HepG2 (cell line): ENCODE measurements at regions not wholly inside any gene's neighbourhood (a gene's known extent, or its start where the extent isn't known, plus 50 kb on each side); places are given as distances from the start of the nearest gene placed in this dataset.

Experiments used
- ATAC-seq: fragments of 200-7000 bp; cut with Tn5 transposase; 3 replicates; pipeline ENCODE4 v1.9.1; 2020; ENCODE audit warnings: mild to moderate bottlenecking, moderate library complexity
- BruUV-seq: library from RNA; stranded (reverse); fragments of 400-500 nt; replicated peaks from 2 replicates; lab custom pipeline; 2021; lab: Mats Ljungman, UMichigan
- CTCF ChIA-PET: fragments of 300-600 bp; formaldehyde crosslinking; extraction: SDS; loops from one replicate; lab custom pipeline; 2021; ENCODE audit warnings: low total read pairs, inconsistent platforms, low intra/inter-chr PET ratio; lab: Yijun Ruan, JAX
- POLR2A ChIA-PET: fragments of 350-600 bp; sonication (Branson Sonifier 250); formaldehyde crosslinking; loops from one replicate; lab custom pipeline; 2020; ENCODE audit warnings: antibody characterized with exemption, inconsistent platforms; lab: Yijun Ruan, JAX
- DNase-seq: peaks from one replicate; pipeline ENCODE4 v3.0.0-alpha.2; 2015; ENCODE audit warnings: low spot score
- FAIRE-seq: peaks from 3 replicates; lab custom pipeline; 2011; peaks lifted over from hg19 to GRCh38; lab: Jason Lieb, UNC
- H2AFZ ChIP-seq: one replicate; pipeline ENCODE4 v1.6.1; 2011; ENCODE audit warnings: low read length, inconsistent platforms
- H3K27ac ChIP-seq: fragments of 300-600 bp; 3 replicates; pipeline ENCODE4 v1.8.0; 2011; ENCODE audit warnings: mixed run types, mild to moderate bottlenecking, mixed read lengths, low read length, inconsistent platforms; ENCODE audit not compliant: insufficient read depth; ENCODE audit errors: extremely low read length
- H3K27me3 ChIP-seq, 2 experiments: fragments of 200-600 bp in 1 of 2; 2 replicates in 1 of 2; 3 replicates in 1 of 2; pipeline versions ENCODE4 v1.6.0 to v1.8.0; 2011; ENCODE audit warnings: low read length in 2 of 2, mild to moderate bottlenecking in 2 of 2, moderate library complexity in 2 of 2, inconsistent platforms in 1 of 2; ENCODE audit not compliant: insufficient read depth in 2 of 2, control insufficient read depth in 1 of 2
- H3K36me3 ChIP-seq, 2 experiments: fragments of 200-600 bp in 1 of 2; replicated peaks in 1 of 2; 2 replicates in 1 of 2; 3 replicates in 1 of 2; pipeline versions ENCODE4 v1.5.1 to v1.8.0; 2011; ENCODE audit warnings: low read length in 2 of 2, inconsistent platforms in 1 of 2; ENCODE audit not compliant: insufficient read depth in 2 of 2, control insufficient read depth in 1 of 2
- H3K4me1 ChIP-seq: 2 replicates; pipeline ENCODE4 v1.5.1; 2012; ENCODE audit warnings: low read length, inconsistent platforms; ENCODE audit not compliant: insufficient read depth
- H3K4me2 ChIP-seq: 2 replicates; pipeline ENCODE4 v1.6.0; 2011; ENCODE audit warnings: low read depth, low read length, inconsistent platforms
- H3K4me3 ChIP-seq, 3 experiments: fragments of 200-600 bp in 1 of 3; sonication (generic), shearing (Covaris generic) in 1 of 3; replicated peaks in 1 of 3; 2 replicates each; pipeline ENCODE4 v1.5.1; 2011 to 2016; ENCODE audit warnings: low read length in 3 of 3, inconsistent platforms in 2 of 3, low read depth in 2 of 3, mild to moderate bottlenecking in 2 of 3, control low read depth in 1 of 3, mixed read lengths in 1 of 3; ENCODE audit not compliant: insufficient read depth in 1 of 3
- H3K79me2 ChIP-seq: one replicate; pipeline ENCODE4 v1.6.1; 2011; ENCODE audit warnings: low read length, inconsistent platforms; ENCODE audit not compliant: insufficient read depth
- H3K9ac ChIP-seq: 2 replicates; pipeline ENCODE4 v1.6.0; 2011; ENCODE audit warnings: mild to moderate bottlenecking, low read depth, low read length, inconsistent platforms; ENCODE audit not compliant: insufficient read depth
- H3K9me3 ChIP-seq: 2 replicates; pipeline ENCODE4 v1.5.1; 2012; ENCODE audit warnings: mild to moderate bottlenecking, low read length
- H4K20me1 ChIP-seq: 2 replicates; pipeline ENCODE4 v1.6.0; 2011; ENCODE audit warnings: inconsistent platforms, mild to moderate bottlenecking, low read length, moderate library complexity; ENCODE audit not compliant: insufficient read depth
- ATRX ChIP-seq: sonication (generic); formaldehyde crosslinking; IDR thresholded peaks from 2 replicates; pipeline ENCODE4 v1.4.0; 2020; ENCODE audit warnings: missing genetic modification reagents, borderline replicate concordance
- BRD4 ChIP-seq: sonication (generic); formaldehyde crosslinking; IDR thresholded peaks from 2 replicates; pipeline ENCODE4 v1.4.0; 2020; ENCODE audit warnings: missing genetic modification reagents
- DNMT1 ChIP-seq: sonication (generic); formaldehyde crosslinking; IDR thresholded peaks from 2 replicates; pipeline ENCODE4 v1.5.1; 2020; ENCODE audit warnings: mild to moderate bottlenecking, missing genetic modification reagents
- FOSL1 ChIP-seq: sonication (generic); formaldehyde crosslinking; IDR thresholded peaks from 2 replicates; pipeline ENCODE4 v1.9.0; 2021; ENCODE audit warnings: missing genetic modification reagents, borderline replicate concordance
- KAT8 ChIP-seq: IDR thresholded peaks from 2 replicates; pipeline ENCODE4 v1.6.1; 2016; ENCODE audit warnings: missing genetic modification reagents, missing compliant biosample characterization
- KLF9 ChIP-seq: IDR thresholded peaks from 2 replicates; pipeline ENCODE4 v1.6.1; 2016; ENCODE audit warnings: low read depth
- SKI ChIP-seq: fragments of 450-650 bp; IDR thresholded peaks from one replicate; pipeline ENCODE4 v1.6.1; 2018; ENCODE audit warnings: mild to moderate bottlenecking; ENCODE audit not compliant: partially characterized antibody
- STAT5B ChIP-seq: sonication (generic); formaldehyde crosslinking; IDR thresholded peaks from 2 replicates; pipeline ENCODE4 v1.4.0; 2020; ENCODE audit warnings: missing genetic modification reagents
- XRCC5 ChIP-seq: fragments of 200-400 bp; formaldehyde crosslinking; optimal IDR thresholded peaks from 2 replicates; pipeline ENCODE3; 2017; ENCODE audit warnings: mild to moderate bottlenecking, low read length
- ZBTB42 ChIP-seq: sonication (generic); formaldehyde crosslinking; IDR thresholded peaks from 2 replicates; pipeline ENCODE4 v1.5.0; 2020; ENCODE audit warnings: mild to moderate bottlenecking, missing genetic modification reagents
- ZNF629 ChIP-seq: sonication (generic); formaldehyde crosslinking; conservative IDR thresholded peaks from 2 replicates; pipeline ENCODE4 v1.5.0; 2020; ENCODE audit warnings: missing genetic modification reagents
- whole genome bisulfite sequencing: methylation state at CpG from one replicate; pipeline ENCODE4 v1.1.6; 2017; ENCODE audit warnings: low lambda C conversion rate; 5-methylcytosine and 5-hydroxymethylcytosine counted together
- in situ Hi-C: cut with HindIII; loops from 2 replicates; pipeline ENCODE4 v1.10.0; 2017; ENCODE audit warnings: low pct_unique_long_range_greater_than_20kb; ENCODE audit not compliant: extremely low pct_ligation_motif_present
- intact Hi-C: fragments of 100-400 bp; cut with micrococcal nuclease; formaldehyde crosslinking; loops from one replicate; pipeline ENCODE4 v1.10.0; 2022; ENCODE audit not compliant: unreplicated experiment
- TF ChIP-seq, protein P1 (sequence below): sonication (generic); formaldehyde crosslinking; IDR thresholded peaks from 2 replicates; pipeline ENCODE4 v1.5.0; 2020; ENCODE audit warnings: mild to moderate bottlenecking, low read depth, missing genetic modification reagents, borderline replicate concordance

DNA sequence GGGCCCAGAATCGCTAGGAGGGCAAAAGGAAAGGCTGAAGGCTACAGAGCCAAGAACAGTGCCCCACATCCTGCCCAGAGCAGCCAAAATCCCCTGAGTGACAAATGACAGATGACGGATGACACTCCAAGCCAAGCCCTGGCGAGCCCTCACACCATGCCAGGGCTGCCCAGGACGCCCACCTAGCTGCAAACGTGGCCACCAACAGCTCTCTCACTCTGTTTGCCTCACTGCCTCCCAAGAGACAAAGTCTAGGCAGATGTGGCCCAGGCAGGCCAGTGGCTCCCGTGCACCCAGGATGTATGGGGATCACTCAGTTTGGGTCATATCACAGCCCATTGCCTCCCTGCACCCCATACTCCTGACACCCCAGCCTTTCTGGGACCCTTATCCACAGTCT lies 270.1 kb upstream of the NSMCE3 start:
- H3K27me3 ChIP-seq, result peaks cover 0 to 19% of the 10 kb centered on the region in 2 experiments; a peak in 4 of 5 replicates
- no peak for TF ChIP-seq STAT5B (CRISPR knock-in tag)
- TF ChIP-seq ATRX (CRISPR knock-in tag), result no peak
- no peak for TF ChIP-seq DNMT1 (CRISPR knock-in tag)
- TF ChIP-seq ZBTB42 (CRISPR knock-in tag), result no peak
- no peak for TF ChIP-seq XRCC5
- TF ChIP-seq SKI, result no peak
- no peak for TF ChIP-seq KAT8 (CRISPR knock-in tag)
- TF ChIP-seq BRD4 (CRISPR knock-in tag), result no peak
- TF ChIP-seq, protein P1, sequence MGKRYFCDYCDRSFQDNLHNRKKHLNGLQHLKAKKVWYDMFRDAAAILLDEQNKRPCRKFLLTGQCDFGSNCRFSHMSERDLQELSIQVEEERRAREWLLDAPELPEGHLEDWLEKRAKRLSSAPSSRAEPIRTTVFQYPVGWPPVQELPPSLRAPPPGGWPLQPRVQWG (CRISPR knock-in tag), result no peak
- no peak for TF ChIP-seq FOSL1 (CRISPR knock-in tag)
- no peak for TF ChIP-seq KLF9 (CRISPR knock-in tag)
- TF ChIP-seq ZNF629 (CRISPR knock-in tag), result no peak
- H3K4me1 ChIP-seq, result no peaks in the 10 kb centered on the region
- ATAC-seq (no peak), FAIRE-seq (no peak), DNase-seq (no peak)
- no peaks in the 10 kb centered on the region for H3K79me2 ChIP-seq
- H2AFZ ChIP-seq, result no peak overlapping the region
- CTCF ChIA-PET, result no interaction called here
- H3K9me3 ChIP-seq, result no peaks in the 10 kb centered on the region
- H3K27ac ChIP-seq, result no peak overlapping the region
- POLR2A ChIA-PET, result no interaction called here
- intact Hi-C loops (no loop called here), in situ Hi-C loops (no loop called here)
- no peaks in the 10 kb centered on the region for H3K36me3 ChIP-seq
- no peak overlapping the region for H3K4me2 ChIP-seq
- H4K20me1 ChIP-seq, result no peaks in the 10 kb centered on the region
- no peak overlapping the region for H3K9ac ChIP-seq
- 6% methylated on average over 4 of the region's 6 CpGs for WGBS
- no TSS peak for BruUV-seq
- H3K4me3 ChIP-seq, result no peak overlapping the region
